HG03045 (cell line): ENCODE measurements at regions not wholly inside any gene's neighbourhood (a gene's known extent, or its start where the extent isn't known, plus 50 kb on each side); places are given as distances from the start of the nearest gene placed in this dataset.
"Not testable (repeated sequence)": the region's sequence is repeated elsewhere in the genome, so short reads cannot be mapped to it uniquely, and the experiment has no call there.

Experiments used
- ATAC-seq: cut with Tn5 transposase; IDR thresholded peaks from one replicate; pipeline ENCODE4 v1.9.1; 2021; ENCODE audit warnings: mild to moderate bottlenecking, moderate library complexity; ENCODE audit not compliant: unreplicated experiment

DNA sequence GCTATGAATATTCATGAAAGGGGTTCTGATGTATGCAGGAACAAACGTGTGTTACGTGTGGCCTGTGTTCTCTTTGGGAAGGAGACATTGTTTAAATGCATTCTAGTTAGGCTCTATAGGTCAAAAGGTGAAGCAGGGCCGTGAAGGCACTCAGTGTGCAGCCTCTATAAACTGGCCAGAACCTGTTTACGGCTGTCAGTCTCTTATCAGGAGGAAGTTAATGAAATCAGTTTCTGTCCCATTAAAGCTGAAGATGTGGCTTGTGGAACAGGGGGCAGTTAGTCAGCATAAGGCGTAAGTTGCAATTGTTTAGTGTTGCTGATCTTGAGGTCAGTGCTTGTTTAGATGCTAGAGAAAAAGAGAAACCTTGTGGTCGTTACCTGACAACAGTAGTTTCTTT lies 111.5 kb upstream of the KCNG1 start:
- no peak for ATAC-seq

- no peak for ATAC-seq
Observed at GRCh38 chr20:51132279-51132678, 109.4 kb upstream of the KCNG1 start.

DNA sequence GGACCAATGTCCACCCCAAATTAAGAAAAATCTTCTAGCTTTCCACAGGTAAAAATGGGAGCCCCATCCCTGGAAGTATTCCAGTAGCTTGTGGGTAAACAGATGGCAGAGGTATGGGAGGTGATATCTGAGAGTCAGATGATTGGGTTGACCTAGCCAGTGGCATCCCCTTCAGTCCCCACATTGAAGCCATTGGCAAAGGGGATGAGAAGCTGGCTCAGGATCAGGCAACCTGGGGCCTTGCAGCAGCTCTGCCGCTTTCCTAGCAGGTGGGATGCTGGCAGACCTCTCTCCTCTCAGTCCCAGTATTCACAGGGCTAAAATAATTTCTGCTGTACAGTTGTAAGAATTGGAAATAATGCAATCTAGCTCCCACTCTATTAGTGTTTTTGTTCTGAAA lies 108.9 kb upstream of the KCNG1 start:
- no peak for ATAC-seq

DNA sequence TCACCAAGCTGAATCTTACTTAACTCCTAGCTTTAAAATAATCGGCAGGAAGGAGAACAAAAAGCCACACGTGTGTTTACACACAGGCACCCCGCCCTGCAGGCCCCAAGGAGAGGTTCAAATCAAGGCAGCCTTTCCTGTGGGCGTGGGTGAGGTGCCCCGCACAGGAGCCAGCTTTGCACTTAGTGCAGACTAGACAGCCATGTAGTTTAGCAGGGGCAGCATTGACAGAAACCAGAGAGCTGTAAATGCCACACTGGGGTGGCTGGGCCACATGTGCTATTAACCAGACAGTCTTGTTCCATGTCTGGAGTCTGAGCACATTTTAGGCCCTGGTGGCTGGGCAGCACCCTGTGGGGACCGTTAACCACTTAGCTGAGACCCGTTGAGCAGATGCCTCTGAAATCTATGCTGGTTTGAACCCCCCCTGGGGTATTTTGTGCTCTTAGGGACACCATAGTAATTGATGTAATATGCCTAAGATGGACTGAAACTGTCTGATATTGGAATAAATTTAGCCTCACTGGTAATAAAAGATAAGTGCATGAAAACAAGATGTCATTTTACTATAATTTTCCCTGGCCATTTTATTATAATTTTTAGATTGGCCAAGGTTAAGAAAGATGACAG lies 106.4 kb upstream of the KCNG1 start:
- ATAC-seq = no peak

DNA sequence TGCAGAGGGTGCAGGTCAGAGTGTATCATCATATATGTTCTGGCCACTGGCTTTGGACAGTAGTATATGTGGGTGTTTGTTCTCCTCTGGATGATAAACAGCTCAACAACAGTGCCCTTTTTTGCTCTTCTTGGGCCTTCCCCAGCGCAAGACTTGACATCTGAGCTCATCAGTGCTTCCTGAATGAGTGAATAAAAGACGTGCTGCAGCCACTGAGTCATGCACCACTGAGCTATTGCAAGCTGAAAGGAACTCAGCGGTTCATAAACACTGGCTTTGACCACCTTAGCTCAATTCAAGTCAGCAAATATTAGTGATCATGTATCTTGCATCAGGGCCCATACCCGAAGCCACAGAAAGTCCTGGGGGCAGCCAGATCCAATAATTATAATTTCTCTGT lies 105.3 kb upstream of the KCNG1 start:
- ATAC-seq = no peak

- ATAC-seq = no peak
Observed at GRCh38 chr20:51127713-51128112, 104.8 kb upstream of the KCNG1 start.

- ATAC-seq = no peak
Observed at GRCh38 chr20:51126337-51126736, 103.4 kb upstream of the KCNG1 start.

DNA sequence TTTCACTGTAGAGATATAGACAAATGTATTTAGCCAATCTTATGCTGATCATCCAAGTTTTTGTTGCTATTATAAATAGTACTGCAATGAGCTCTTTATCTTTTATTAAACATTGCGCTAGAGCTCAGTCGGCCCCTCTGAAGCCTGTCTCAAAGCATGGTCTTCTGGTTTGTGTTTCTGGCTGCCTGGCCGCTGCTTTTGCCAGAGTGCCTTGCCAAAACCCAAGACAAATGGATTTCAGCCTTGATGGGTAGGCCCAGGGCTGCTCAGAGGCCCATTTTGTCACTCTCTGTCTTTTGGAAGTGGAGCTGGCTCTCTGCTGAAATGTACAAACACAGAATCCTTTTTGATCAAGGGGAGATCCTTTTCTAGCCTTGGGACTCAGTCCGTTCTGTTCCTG lies 102.9 kb upstream of the KCNG1 start:
- ATAC-seq = no peak

DNA sequence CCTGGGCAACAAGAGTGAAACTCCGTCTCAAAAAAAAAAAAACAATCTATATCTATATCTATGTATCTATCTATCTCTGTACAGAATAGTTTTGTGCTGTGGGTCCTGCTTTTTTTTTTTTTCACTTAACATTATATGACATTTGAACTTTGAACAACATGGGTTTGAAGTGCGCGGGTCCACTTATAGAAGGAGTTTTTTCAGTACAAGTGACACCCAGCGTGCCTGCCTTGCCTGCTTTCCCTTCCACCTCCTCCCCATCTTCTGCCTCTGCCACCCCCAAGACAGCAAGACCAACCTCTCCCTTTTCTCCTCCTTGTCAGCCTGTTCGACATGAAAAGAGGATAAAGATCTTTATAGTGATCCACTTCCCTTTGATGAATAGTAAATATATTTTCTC lies 102.2 kb upstream of the KCNG1 start:
- no peak for ATAC-seq

DNA sequence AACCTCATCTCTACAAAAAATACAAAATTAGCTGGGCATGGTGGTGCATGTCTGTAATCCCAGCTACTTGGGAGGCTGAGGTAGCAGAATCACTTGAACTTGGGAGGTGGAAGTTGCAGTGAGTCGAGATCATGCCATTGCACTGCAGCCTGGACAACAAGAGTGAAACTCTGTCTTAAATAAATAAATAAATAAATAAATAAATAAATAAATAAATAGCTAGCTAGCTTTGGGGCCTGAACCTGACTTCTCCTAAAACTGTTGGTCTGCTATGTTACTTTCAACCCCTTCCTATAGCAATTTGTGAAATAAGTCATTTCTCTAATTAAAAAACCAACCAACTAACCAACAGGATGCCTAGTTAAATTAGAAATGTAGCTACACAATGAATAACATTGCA lies 101.0 kb upstream of the KCNG1 start:
- not testable (repeated sequence) for ATAC-seq

GRCh38 chr20:51122931-51123658 lies 100.2 kb upstream of the KCNG1 start:
- ATAC-seq = no peak

DNA sequence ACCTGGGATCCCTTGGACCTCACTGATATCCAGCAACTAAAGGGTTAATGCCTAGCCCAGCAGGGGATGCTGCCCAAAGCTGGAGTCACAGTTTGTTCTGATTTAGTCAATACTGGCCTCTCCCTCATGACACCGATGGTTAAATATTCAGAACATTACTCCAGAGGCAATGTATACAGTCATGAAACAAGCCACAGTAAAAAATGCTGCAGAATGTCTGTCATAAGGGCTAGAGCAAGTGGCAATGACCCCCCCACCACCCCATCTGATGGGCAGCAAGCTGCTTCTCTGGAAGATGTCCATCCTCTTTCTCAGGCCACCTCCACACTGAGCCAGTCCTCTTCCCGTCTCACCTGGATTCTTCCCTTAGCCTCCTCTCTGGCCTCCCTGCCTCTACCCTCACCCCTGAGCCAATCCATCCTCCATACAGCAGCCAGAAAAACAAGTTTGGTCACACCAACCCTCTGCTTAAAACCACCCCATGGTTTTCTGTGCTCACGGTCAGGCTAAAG lies 99.0 kb upstream of the KCNG1 start:
- no peak for ATAC-seq

- ATAC-seq = no peak
Observed at GRCh38 chr20:51121272-51121671, 98.4 kb upstream of the KCNG1 start.

DNA sequence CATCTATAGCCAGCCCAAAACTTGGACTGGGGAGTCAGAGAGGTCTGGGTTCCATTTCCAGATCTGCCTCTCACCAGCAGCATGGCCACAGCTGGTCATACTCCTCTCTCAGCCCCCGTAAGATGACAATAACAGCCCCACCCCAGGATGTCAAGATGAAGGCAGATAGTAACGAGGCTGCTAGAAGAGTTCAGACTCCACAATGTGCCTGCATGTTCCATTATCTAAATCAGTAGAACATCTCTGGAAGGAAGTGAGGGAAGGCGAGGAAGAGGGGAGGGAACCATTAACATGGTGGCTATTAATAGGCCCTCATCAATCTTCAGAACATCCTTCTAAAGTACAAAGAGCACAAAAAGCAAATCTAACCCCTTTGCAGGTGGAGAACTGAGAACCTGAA lies 98.0 kb upstream of the KCNG1 start:
- ATAC-seq = no peak

- no peak for ATAC-seq
Observed at GRCh38 chr20:51120438-51120837, 97.5 kb upstream of the KCNG1 start.

- no peak for ATAC-seq
Observed at GRCh38 chr20:51119914-51120313, 97.0 kb upstream of the KCNG1 start.

DNA sequence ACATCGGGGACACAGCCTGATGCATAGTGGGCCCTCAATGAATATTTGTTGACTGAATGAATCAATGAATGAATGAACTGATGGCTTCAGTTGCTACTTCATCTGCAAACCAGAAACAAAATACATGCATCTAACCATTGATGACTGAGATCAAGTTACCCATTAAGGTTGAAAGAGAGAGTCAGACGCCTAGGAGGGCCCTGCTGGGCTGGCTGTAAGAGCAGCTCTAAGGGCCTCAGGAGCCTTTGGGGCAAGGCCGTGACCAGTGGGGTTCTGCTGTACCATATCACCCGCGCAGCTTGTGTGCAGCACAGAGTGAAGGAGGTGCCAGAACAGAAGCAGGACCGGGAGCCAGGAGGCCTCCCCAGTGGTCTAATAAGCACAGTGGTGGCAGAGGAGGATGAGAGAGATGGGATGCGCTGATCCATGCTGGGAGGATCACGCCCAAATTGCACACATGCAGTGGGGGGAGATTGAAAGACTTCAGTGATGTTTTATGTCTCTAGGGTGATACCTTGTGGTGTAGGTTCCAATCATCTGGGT lies 96.1 kb upstream of the KCNG1 start:
- no peak for ATAC-seq

GRCh38 chr20:51118216-51118615 lies 95.3 kb upstream of the KCNG1 start:
- ATAC-seq = no peak

- no peak for ATAC-seq
Observed at GRCh38 chr20:51116765-51117686, 94.1 kb upstream of the KCNG1 start.

- no peak for ATAC-seq
Observed at GRCh38 chr20:51111290-51111689, 88.4 kb upstream of the KCNG1 start.

DNA sequence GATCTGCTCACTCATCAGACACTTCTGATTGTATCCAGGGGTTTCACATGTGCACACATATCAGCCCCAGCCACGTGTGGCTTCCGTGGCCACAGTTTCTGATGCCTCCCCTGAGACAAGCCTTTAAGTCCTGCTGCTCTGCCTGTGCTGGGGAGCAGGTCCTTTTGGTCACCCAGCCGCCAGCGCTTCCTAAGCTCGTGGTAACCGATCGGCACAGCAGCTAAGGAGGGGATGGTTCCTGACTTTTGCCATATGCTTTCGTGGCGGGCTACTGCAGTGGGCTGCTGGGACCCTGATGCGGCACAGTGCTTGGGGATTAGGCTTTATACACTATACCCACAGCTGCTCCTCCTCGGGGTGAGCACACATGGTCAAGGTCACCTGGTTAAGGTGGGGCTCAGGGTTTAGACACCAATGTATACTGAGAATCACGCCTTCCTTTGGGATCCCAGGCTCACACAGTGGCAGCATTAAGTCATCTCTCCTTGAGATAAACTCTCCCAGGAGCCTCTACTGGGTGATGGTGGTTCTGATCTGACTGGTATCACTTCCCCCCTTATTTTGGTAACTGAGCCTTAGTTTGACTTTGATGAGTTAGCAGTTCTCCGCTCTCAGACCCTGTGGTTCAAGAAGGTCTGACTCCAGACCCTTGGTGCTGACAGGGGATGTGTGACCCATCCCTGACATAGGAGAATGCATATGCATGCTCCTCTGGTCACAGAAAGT lies 85.9 kb upstream of the KCNG1 start:
- ATAC-seq = no peak
